ENCODE measurements at regions not wholly inside any gene's neighbourhood (a gene's known extent, or its start where the extent isn't known, plus 50 kb on each side); places are given as distances from the start of the nearest gene placed in this dataset.
"Not testable (repeated sequence)": the region's sequence is repeated elsewhere in the genome, so short reads cannot be mapped to it uniquely, and the experiment has no call there.

- DNase-seq: no peak
Measured at GRCh38 chr13:78540058-78540457, 63.3 kb downstream of the POU4F1 start.

GRCh38 chr13:78526044-78526443 is 77.3 kb downstream of the POU4F1 start:
- DNase-seq: not testable (repeated sequence)

GRCh38 chr13:78524936-78525335 is 78.4 kb downstream of the POU4F1 start:
- DNase-seq: no peak

GRCh38 chr13:78521091-78521490 is 82.3 kb downstream of the POU4F1 start:
- DNase-seq: no peak

- DNase-seq: no peak
Measured at GRCh38 chr13:78520425-78520824, 82.9 kb downstream of the POU4F1 start.

GRCh38 chr13:78518482-78518881 is 84.9 kb downstream of the POU4F1 start:
- not testable (repeated sequence) for DNase-seq

- DNase-seq: no peak
Measured at GRCh38 chr13:78499802-78500201, 103.5 kb downstream of the POU4F1 start.

GRCh38 chr13:78497702-78498355 is 105.5 kb downstream of the POU4F1 start:
- DNase-seq: no peak

- DNase-seq: no peak
Measured at GRCh38 chr13:78491978-78492377, 111.4 kb downstream of the POU4F1 start.

GRCh38 chr13:78490225-78490624 is 113.1 kb downstream of the POU4F1 start:
- DNase-seq: not testable (repeated sequence)

- no peak for DNase-seq
Measured at GRCh38 chr13:78487707-78488106, 115.6 kb downstream of the POU4F1 start.

- no peak for DNase-seq
Measured at GRCh38 chr13:78485803-78486202, 117.5 kb downstream of the POU4F1 start.

- DNase-seq: no peak
Measured at GRCh38 chr13:78478183-78478582, 125.2 kb downstream of the POU4F1 start.

- DNase-seq: no peak
Measured at GRCh38 chr13:78476910-78477309, 126.4 kb downstream of the POU4F1 start.

- DNase-seq: no peak
Measured at GRCh38 chr13:78468621-78469020, 134.7 kb downstream of the POU4F1 start.

- DNase-seq: no peak
Measured at GRCh38 chr13:78465250-78465649, 138.1 kb downstream of the POU4F1 start.

- DNase-seq: no peak
Measured at GRCh38 chr13:78460176-78460575, 143.2 kb downstream of the POU4F1 start.

GRCh38 chr13:78443839-78444238 is 159.5 kb downstream of the POU4F1 start:
- no peak for DNase-seq

- DNase-seq: no peak
Measured at GRCh38 chr13:78437781-78438180, 165.6 kb downstream of the POU4F1 start.

- no peak for DNase-seq
Measured at GRCh38 chr13:78436311-78436710, 167.0 kb downstream of the POU4F1 start.

- DNase-seq: no peak
Measured at GRCh38 chr13:78431328-78431727, 172.0 kb downstream of the POU4F1 start.

- no peak for DNase-seq
Measured at GRCh38 chr13:78430811-78431210, 172.5 kb downstream of the POU4F1 start.

- no peak for DNase-seq
Measured at GRCh38 chr13:78430166-78430791, 173.1 kb downstream of the POU4F1 start.

- no peak for DNase-seq
Measured at GRCh38 chr13:78428646-78429045, 174.7 kb downstream of the POU4F1 start.

GRCh38 chr13:78426183-78426582 is 177.2 kb downstream of the POU4F1 start:
- DNase-seq: no peak
